ENCODE measurements at regions not wholly inside any gene's neighbourhood (a gene's known extent, or its start where the extent isn't known, plus 50 kb on each side); places are given as distances from the start of the nearest gene placed in this dataset.

- DNase-seq, result no peak
Observed at GRCh38 chr1:163664671-163665335, 343.0 kb downstream of the NUF2 start.

- no peak for DNase-seq
Observed at GRCh38 chr1:163668472-163668871, 346.7 kb downstream of the NUF2 start.

GRCh38 chr1:163670989-163671757 is 349.4 kb downstream of the NUF2 start:
- DNase-seq, result no peak

- DNase-seq, result no peak
Observed at GRCh38 chr1:163672976-163673758, 351.4 kb downstream of the NUF2 start.

GRCh38 chr1:163673759-163674151 is 352.0 kb downstream of the NUF2 start:
- no peak for DNase-seq

GRCh38 chr1:163674236-163674635 is 352.5 kb downstream of the NUF2 start:
- no peak for DNase-seq

- DNase-seq, result no peak
Observed at GRCh38 chr1:163684785-163685184, 363.0 kb downstream of the NUF2 start.

GRCh38 chr1:163692266-163692665 is 370.5 kb downstream of the NUF2 start:
- DNase-seq, result no peak

GRCh38 chr1:163697137-163697536 is 375.4 kb downstream of the NUF2 start:
- no peak for DNase-seq

- no peak for DNase-seq
Observed at GRCh38 chr1:163701783-163702374, 380.1 kb downstream of the NUF2 start.

GRCh38 chr1:163703794-163704193 is 382.0 kb downstream of the NUF2 start:
- no peak for DNase-seq

GRCh38 chr1:163706915-163707314 is 385.2 kb downstream of the NUF2 start:
- DNase-seq, result no peak

- DNase-seq, result no peak
Observed at GRCh38 chr1:163709636-163710035, 387.9 kb downstream of the NUF2 start.

- no peak for DNase-seq
Observed at GRCh38 chr1:163712321-163712720, 390.6 kb downstream of the NUF2 start.

GRCh38 chr1:163720294-163720693 is 398.5 kb downstream of the NUF2 start:
- DNase-seq, result no peak

GRCh38 chr1:163725551-163725950 is 403.8 kb downstream of the NUF2 start:
- DNase-seq, result no peak

GRCh38 chr1:163730411-163730821 is 408.7 kb downstream of the NUF2 start:
- DNase-seq, result no peak

- no peak for DNase-seq
Observed at GRCh38 chr1:163737261-163737660, 415.5 kb downstream of the NUF2 start.

- no peak for DNase-seq
Observed at GRCh38 chr1:163744301-163744887, 422.6 kb downstream of the NUF2 start.

- no peak for DNase-seq
Observed at GRCh38 chr1:163745204-163745603, 423.4 kb downstream of the NUF2 start.

GRCh38 chr1:163747261-163747660 is 425.5 kb downstream of the NUF2 start:
- no peak for DNase-seq

- DNase-seq, result no peak
Observed at GRCh38 chr1:163747855-163748254, 426.1 kb downstream of the NUF2 start.
